Endothelial cell of umbilical vein (primary cell): ENCODE measurements at regions not wholly inside any gene's neighbourhood (a gene's known extent, or its start where the extent isn't known, plus 50 kb on each side); places are given as distances from the start of the nearest gene placed in this dataset.

Source experiments
- CTCF ChIP-seq, 2 donors: IDR thresholded peaks; 1 replicate in 1 of 2; 2 replicates in 1 of 2; pipeline ENCODE4 v1.5.1; 2011; ENCODE audit warnings: low read length in 2 of 2, mild to moderate bottlenecking in 2 of 2, moderate library complexity in 2 of 2, control low read depth in 1 of 2, inconsistent platforms in 1 of 2, low read depth in 1 of 2; ENCODE audit not compliant: insufficient read depth in 1 of 2; ENCODE audit errors: extremely low read depth in 1 of 2
- EZH2 ChIP-seq: IDR thresholded peaks from 2 replicates; pipeline ENCODE4 v1.6.1; 2012; ENCODE audit warnings: borderline replicate concordance, low read depth, mild to moderate bottlenecking, moderate library complexity, low read length, inconsistent platforms; ENCODE audit not compliant: severe bottlenecking
- GATA2 ChIP-seq: IDR thresholded peaks from 2 replicates; pipeline ENCODE4 v1.7.0; 2011; ENCODE audit warnings: low read depth, mild to moderate bottlenecking, moderate library complexity, mixed read lengths, low read length; ENCODE audit not compliant: insufficient read length, insufficient read depth
- JUN ChIP-seq: IDR thresholded peaks from 2 replicates; pipeline ENCODE4 v1.6.1; 2011; ENCODE audit warnings: borderline replicate concordance, low read depth; ENCODE audit not compliant: insufficient read length, insufficient read depth
- MAX ChIP-seq: IDR thresholded peaks from 2 replicates; pipeline ENCODE4 v1.6.1; 2011; ENCODE audit not compliant: insufficient read depth, insufficient read length
- MYC ChIP-seq: IDR thresholded peaks from one replicate; pipeline ENCODE4 v1.6.1; 2011; ENCODE audit warnings: mild to moderate bottlenecking, low read depth, low read length
- POLR2A ChIP-seq: IDR thresholded peaks from 2 replicates; pipeline ENCODE4 v1.6.1; 2012; ENCODE audit warnings: low read depth, mild to moderate bottlenecking, control low read depth, low read length
- POLR2AphosphoS5 ChIP-seq: IDR thresholded peaks from 2 replicates; pipeline ENCODE4 v1.6.1; 2012; ENCODE audit warnings: low read depth, mild to moderate bottlenecking, control low read depth, low read length, moderate library complexity; ENCODE audit not compliant: insufficient read depth

- TF ChIP-seq CTCF (IDR thresholded peaks at IDR 0.05; ENCODE audit: extremely low read depth in 1 of 2, insufficient read depth in 1 of 2, low read depth in 1 of 2, low read length in 2 of 2): no peak
- no peak for TF ChIP-seq POLR2AphosphoS5
- no peak for TF ChIP-seq JUN
- TF ChIP-seq GATA2: no peak
- TF ChIP-seq POLR2A: no peak
- no peak for TF ChIP-seq MYC
- no peak for TF ChIP-seq EZH2
- no peak for TF ChIP-seq MAX
These were observed 196.8 kb upstream of the PDE1C start for GRCh38 chr7:32266932-32267475.
